ENCODE measurements at regions not wholly inside any gene's neighbourhood (a gene's known extent, or its start where the extent isn't known, plus 50 kb on each side); places are given as distances from the start of the nearest gene placed in this dataset.

GRCh38 chr21:35478161-35479064 is 429.3 kb upstream of the RUNX1 start:
- no peak for TF ChIP-seq GATA2 (IDR thresholded peaks at IDR 0.05; ENCODE audit: low read depth, low read length)
- no peak for TF ChIP-seq GATA3 (IDR thresholded peaks at IDR 0.05; ENCODE audit: low read depth, low read length)

GRCh38 chr21:35477622-35478021 is 428.5 kb upstream of the RUNX1 start:
- TF ChIP-seq GATA3 (IDR thresholded peaks at IDR 0.05; ENCODE audit: low read depth, low read length): no peak
- no peak for TF ChIP-seq GATA2 (IDR thresholded peaks at IDR 0.05; ENCODE audit: low read depth, low read length)

GRCh38 chr21:35476621-35477395 is 427.7 kb upstream of the RUNX1 start:
- TF ChIP-seq GATA2 (IDR thresholded peaks at IDR 0.05; ENCODE audit: low read depth, low read length) (no peak), GATA3 (IDR thresholded peaks at IDR 0.05; ENCODE audit: low read depth, low read length) (no peak)

- TF ChIP-seq GATA2 (IDR thresholded peaks at IDR 0.05; ENCODE audit: low read depth, low read length) (no peak), GATA3 (IDR thresholded peaks at IDR 0.05; ENCODE audit: low read depth, low read length) (no peak)
Observed at GRCh38 chr21:35475762-35476161, 426.7 kb upstream of the RUNX1 start.

- TF ChIP-seq GATA3 (IDR thresholded peaks at IDR 0.05; ENCODE audit: low read depth, low read length) (no peak), GATA2 (IDR thresholded peaks at IDR 0.05; ENCODE audit: low read depth, low read length) (no peak)
Observed at GRCh38 chr21:35475009-35475408, 425.9 kb upstream of the RUNX1 start.

- TF ChIP-seq GATA2 (IDR thresholded peaks at IDR 0.05; ENCODE audit: low read depth, low read length) (no peak), GATA3 (IDR thresholded peaks at IDR 0.05; ENCODE audit: low read depth, low read length) (no peak)
Observed at GRCh38 chr21:35473496-35473895, 424.4 kb upstream of the RUNX1 start.

- TF ChIP-seq GATA2 (IDR thresholded peaks at IDR 0.05; ENCODE audit: low read depth, low read length) (no peak), GATA3 (IDR thresholded peaks at IDR 0.05; ENCODE audit: low read depth, low read length) (no peak)
Observed at GRCh38 chr21:35470522-35470921, 421.4 kb upstream of the RUNX1 start.

GRCh38 chr21:35469498-35469897 is 420.4 kb upstream of the RUNX1 start:
- no peak for TF ChIP-seq GATA3 (IDR thresholded peaks at IDR 0.05; ENCODE audit: low read depth, low read length)
- no peak for TF ChIP-seq GATA2 (IDR thresholded peaks at IDR 0.05; ENCODE audit: low read depth, low read length)

- TF ChIP-seq GATA2 (IDR thresholded peaks at IDR 0.05; ENCODE audit: low read depth, low read length) (no peak), GATA3 (IDR thresholded peaks at IDR 0.05; ENCODE audit: low read depth, low read length) (no peak)
Observed at GRCh38 chr21:35468991-35469390, 419.9 kb upstream of the RUNX1 start.

GRCh38 chr21:35467566-35467965 is 418.5 kb upstream of the RUNX1 start:
- TF ChIP-seq GATA2 (IDR thresholded peaks at IDR 0.05; ENCODE audit: low read depth, low read length): no peak
- TF ChIP-seq GATA3 (IDR thresholded peaks at IDR 0.05; ENCODE audit: low read depth, low read length): no peak

- TF ChIP-seq GATA2 (IDR thresholded peaks at IDR 0.05; ENCODE audit: low read depth, low read length) (no peak), GATA3 (IDR thresholded peaks at IDR 0.05; ENCODE audit: low read depth, low read length) (no peak)
Observed at GRCh38 chr21:35465741-35466140, 416.6 kb upstream of the RUNX1 start.

- TF ChIP-seq GATA2 (IDR thresholded peaks at IDR 0.05; ENCODE audit: low read depth, low read length): no peak
- no peak for TF ChIP-seq GATA3 (IDR thresholded peaks at IDR 0.05; ENCODE audit: low read depth, low read length)
Observed at GRCh38 chr21:35461700-35462099, 412.6 kb upstream of the RUNX1 start.

GRCh38 chr21:35460441-35460840 is 411.3 kb upstream of the RUNX1 start:
- TF ChIP-seq GATA2 (IDR thresholded peaks at IDR 0.05; ENCODE audit: low read depth, low read length) (no peak), GATA3 (IDR thresholded peaks at IDR 0.05; ENCODE audit: low read depth, low read length) (no peak)

GRCh38 chr21:35458405-35458804 is 409.3 kb upstream of the RUNX1 start:
- no peak for TF ChIP-seq GATA2 (IDR thresholded peaks at IDR 0.05; ENCODE audit: low read depth, low read length)
- no peak for TF ChIP-seq GATA3 (IDR thresholded peaks at IDR 0.05; ENCODE audit: low read depth, low read length)

Measured in SH-SY5Y (cell line).